OCI-LY1 (cell line): ENCODE measurements at regions not wholly inside any gene's neighbourhood (a gene's known extent, or its start where the extent isn't known, plus 50 kb on each side); places are given as distances from the start of the nearest gene placed in this dataset.

Source experiments
- H2AFZ ChIP-seq: fragments of 200-600 bp; sonication (generic), shearing (Covaris generic); 2 replicates; pipeline ENCODE4 v1.6.0; 2014; ENCODE audit warnings: antibody characterized with exemption, mild to moderate bottlenecking, low read length
- H3F3A ChIP-seq: fragments of 200-600 bp; sonication (generic), shearing (Covaris generic); 2 replicates; pipeline ENCODE4 v1.6.0; 2014; ENCODE audit warnings: mild to moderate bottlenecking, antibody characterized with exemption, low read length, moderate library complexity; ENCODE audit not compliant: insufficient read depth
- H3K27ac ChIP-seq: fragments of 200-600 bp; sonication (generic); 2 replicates; pipeline ENCODE4 v1.5.1; 2014; ENCODE audit warnings: low read length, mixed run types, mild to moderate bottlenecking, low read depth; ENCODE audit not compliant: poor library complexity, severe bottlenecking
- H3K27me3 ChIP-seq: fragments of 200-600 bp; sonication (generic); 2 replicates; pipeline ENCODE4 v1.6.0; 2014; ENCODE audit warnings: antibody characterized with exemption, mild to moderate bottlenecking, low read length, moderate library complexity; ENCODE audit not compliant: insufficient read depth
- H3K36me3 ChIP-seq: fragments of 200-600 bp; sonication (generic); 2 replicates; pipeline ENCODE4 v1.6.1; 2014; ENCODE audit warnings: mild to moderate bottlenecking, antibody characterized with exemption, low read length, moderate library complexity, mixed read lengths; ENCODE audit not compliant: insufficient read depth
- H3K4me1 ChIP-seq: fragments of 200-600 bp; sonication (generic); 2 replicates; pipeline ENCODE4 v1.5.1; 2014; ENCODE audit warnings: mild to moderate bottlenecking, low read length, moderate library complexity; ENCODE audit not compliant: insufficient read depth, severe bottlenecking
- H3K4me2 ChIP-seq: fragments of 200-600 bp; sonication (generic), shearing (Covaris generic); 2 replicates; pipeline ENCODE4 v1.6.1; 2014; ENCODE audit warnings: low read length
- H3K4me3 ChIP-seq: fragments of 200-600 bp; sonication (generic); 2 replicates; pipeline ENCODE4 v1.5.1; 2014; ENCODE audit warnings: low read length, low read depth, mild to moderate bottlenecking, mixed read lengths; ENCODE audit not compliant: poor library complexity, severe bottlenecking
- H3K79me2 ChIP-seq: fragments of 200-600 bp; shearing (Covaris generic); 2 replicates; pipeline ENCODE4 v1.6.1; 2016; ENCODE audit warnings: mixed run types, low read length, mixed read lengths; ENCODE audit not compliant: insufficient read depth
- H3K9ac ChIP-seq: fragments of 200-600 bp; sonication (generic), shearing (Covaris generic); 2 replicates; pipeline ENCODE4 v1.6.1; 2014; ENCODE audit warnings: mild to moderate bottlenecking, low read length, mixed read lengths
- H3K9me2 ChIP-seq: fragments of 200-600 bp; sonication (generic), shearing (Covaris generic); 2 replicates; pipeline ENCODE4 v1.6.1; 2014; ENCODE audit warnings: low read depth, mild to moderate bottlenecking, low read length, mixed read lengths
- H3K9me3 ChIP-seq: fragments of 200-600 bp; shearing (Covaris generic); 2 replicates; pipeline ENCODE4 v1.6.1; 2014; ENCODE audit warnings: low read length, mixed read lengths
- H4K20me1 ChIP-seq: fragments of 200-600 bp; sonication (generic), shearing (Covaris generic); 2 replicates; pipeline ENCODE4 v1.6.0; 2016; ENCODE audit warnings: mild to moderate bottlenecking, low read length; ENCODE audit not compliant: insufficient read depth
- CTCF ChIP-seq: fragments of 200-600 bp; sonication (generic), shearing (Covaris generic); IDR thresholded peaks from 2 replicates; pipeline ENCODE4 v1.5.1; 2017; ENCODE audit warnings: mild to moderate bottlenecking, antibody characterized with exemption, low read length, moderate library complexity, mixed read lengths
- EZH2 ChIP-seq: fragments of 200-600 bp; sonication (generic), shearing (Covaris generic); IDR thresholded peaks from 2 replicates; pipeline ENCODE4 v1.8.0; 2017; ENCODE audit warnings: borderline replicate concordance, mixed run types, mild to moderate bottlenecking, antibody characterized with exemption, low read length, moderate library complexity, mixed read lengths

- Histone ChIP-seq H3K9ac (no peak overlapping the region), H3K4me1 (no peaks in the 10 kb centered on the region), H3K27ac (no peak overlapping the region), H4K20me1 (no peaks in the 10 kb centered on the region), H3K27me3 (no peaks in the 10 kb centered on the region), H3K9me2 (no peaks in the 10 kb centered on the region), H3K79me2 (no peaks in the 10 kb centered on the region), H3K4me3 (no peak overlapping the region), H3K9me3 (no peaks in the 10 kb centered on the region), H3K4me2 (no peak overlapping the region), H3F3A (no peaks in the 10 kb centered on the region), H2AFZ (no peak overlapping the region), H3K36me3 (no peaks in the 10 kb centered on the region)
- no peak for TF ChIP-seq CTCF
- no peak for TF ChIP-seq EZH2
Observed at GRCh38 chr16:62882552-62883221, 846.4 kb upstream of the CDH8 start.

GRCh38 chr16:62876133-62876532 lies 839.9 kb upstream of the CDH8 start:
- H3F3A ChIP-seq, result no peaks in the 10 kb centered on the region
- no peak overlapping the region for H2AFZ ChIP-seq
- H3K4me3 ChIP-seq, result no peak overlapping the region
- no peak overlapping the region for H3K4me2 ChIP-seq
- no peaks in the 10 kb centered on the region for H3K4me1 ChIP-seq
- no peaks in the 10 kb centered on the region for H3K36me3 ChIP-seq
- H3K9ac ChIP-seq, result no peak overlapping the region
- no peak overlapping the region for H3K27ac ChIP-seq
- H3K79me2 ChIP-seq, result no peaks in the 10 kb centered on the region
- H3K27me3 ChIP-seq, result no peaks in the 10 kb centered on the region
- no peaks in the 10 kb centered on the region for H3K9me2 ChIP-seq
- no peaks in the 10 kb centered on the region for H3K9me3 ChIP-seq
- no peak for TF ChIP-seq EZH2
- no peak for TF ChIP-seq CTCF
- no peaks in the 10 kb centered on the region for H4K20me1 ChIP-seq

GRCh38 chr16:62872339-62872738 lies 836.1 kb upstream of the CDH8 start:
- H3K27ac ChIP-seq, result no peak overlapping the region

More at GRCh38 chr16:62872339-62872738, 836.1 kb upstream of the CDH8 start:
- TF ChIP-seq EZH2 (no peak), CTCF (no peak)
- no peaks in the 10 kb centered on the region for H3K36me3 ChIP-seq
- H4K20me1 ChIP-seq, result no peaks in the 10 kb centered on the region
- no peak overlapping the region for H3K4me2 ChIP-seq
- H3F3A ChIP-seq, result no peaks in the 10 kb centered on the region
- no peak overlapping the region for H2AFZ ChIP-seq
- no peaks in the 10 kb centered on the region for H3K4me1 ChIP-seq
- no peak overlapping the region for H3K9ac ChIP-seq
- H3K9me2 ChIP-seq, result no peaks in the 10 kb centered on the region
- H3K4me3 ChIP-seq, result no peak overlapping the region
- no peaks in the 10 kb centered on the region for H3K27me3 ChIP-seq
- no peaks in the 10 kb centered on the region for H3K79me2 ChIP-seq
- no peaks in the 10 kb centered on the region for H3K9me3 ChIP-seq
